ENCODE measurements at regions not wholly inside any gene's neighbourhood (a gene's known extent, or its start where the extent isn't known, plus 50 kb on each side); places are given as distances from the start of the nearest gene placed in this dataset.

GRCh38 chr6:55034752-55035151 is 139.6 kb upstream of the HCRTR2 start:
- H2AFZ ChIP-seq (ENCODE audit: low read length), result no peak overlapping the region
- H3F3A ChIP-seq (ENCODE audit: low read depth), result no peaks in the 10 kb centered on the region
- H3K9me3 ChIP-seq (ENCODE audit: insufficient read depth, low read depth, low read length), result no peaks in the 10 kb centered on the region
- H3K79me2 ChIP-seq (ENCODE audit: insufficient read depth, low read length), result no peaks in the 10 kb centered on the region
- H3K9ac ChIP-seq (ENCODE audit: low read depth, low read length, poor library complexity, severe bottlenecking), result no peak overlapping the region
- no peak overlapping the region for H3K4me3 ChIP-seq (ENCODE audit: low read length, poor library complexity, severe bottlenecking)
- H3K9me2 ChIP-seq (replicated peaks; ENCODE audit: low read depth, low read length), result no peaks in the 10 kb centered on the region
- TF ChIP-seq EZH2phosphoT487 (IDR thresholded peaks at IDR 0.05; ENCODE audit: borderline replicate concordance), result no peak
- TF ChIP-seq CTCF (conservative IDR thresholded peaks at IDR 0.05; ENCODE audit: low read length), result no peak
- H3K36me3 ChIP-seq (ENCODE audit: insufficient read depth, low read length), result no peaks in the 10 kb centered on the region
- no peak overlapping the region for H3K4me2 ChIP-seq (ENCODE audit: low read depth, low read length, poor library complexity, severe bottlenecking)
- no peaks in the 10 kb centered on the region for H4K20me1 ChIP-seq (ENCODE audit: insufficient read depth, low read length, poor library complexity, severe bottlenecking)
- H3K4me1 ChIP-seq (ENCODE audit: insufficient read depth, low read length, poor library complexity, severe bottlenecking), result no peaks in the 10 kb centered on the region
- H3K27me3 ChIP-seq (ENCODE audit: insufficient read depth, low read length, poor library complexity, severe bottlenecking), result no peaks in the 10 kb centered on the region

GRCh38 chr6:55040102-55040848 is 134.0 kb upstream of the HCRTR2 start:
- Histone ChIP-seq H3K9me2 (replicated peaks; ENCODE audit: low read depth, low read length) (no peaks in the 10 kb centered on the region), H3K4me2 (ENCODE audit: low read depth, low read length, poor library complexity, severe bottlenecking) (no peak overlapping the region), H3K4me3 (ENCODE audit: low read length, poor library complexity, severe bottlenecking) (no peak overlapping the region), H4K20me1 (ENCODE audit: insufficient read depth, low read length, poor library complexity, severe bottlenecking) (no peaks in the 10 kb centered on the region), H3K27me3 (ENCODE audit: insufficient read depth, low read length, poor library complexity, severe bottlenecking) (no peaks in the 10 kb centered on the region), H3F3A (ENCODE audit: low read depth) (no peaks in the 10 kb centered on the region), H3K9me3 (ENCODE audit: insufficient read depth, low read depth, low read length) (no peaks in the 10 kb centered on the region), H3K9ac (ENCODE audit: low read depth, low read length, poor library complexity, severe bottlenecking) (no peak overlapping the region), H2AFZ (ENCODE audit: low read length) (no peak overlapping the region), H3K36me3 (ENCODE audit: insufficient read depth, low read length) (no peaks in the 10 kb centered on the region), H3K79me2 (ENCODE audit: insufficient read depth, low read length) (no peaks in the 10 kb centered on the region), H3K4me1 (ENCODE audit: insufficient read depth, low read length, poor library complexity, severe bottlenecking) (no peaks in the 10 kb centered on the region)
- TF ChIP-seq EZH2phosphoT487 (IDR thresholded peaks at IDR 0.05; ENCODE audit: borderline replicate concordance) (no peak), CTCF (conservative IDR thresholded peaks at IDR 0.05; ENCODE audit: low read length) (no peak)

GRCh38 chr6:55046869-55047422 is 127.4 kb upstream of the HCRTR2 start:
- no peak overlapping the region for H3K9ac ChIP-seq (ENCODE audit: low read depth, low read length, poor library complexity, severe bottlenecking)
- H3K27me3 ChIP-seq (ENCODE audit: insufficient read depth, low read length, poor library complexity, severe bottlenecking), result no peaks in the 10 kb centered on the region
- H3K9me3 ChIP-seq (ENCODE audit: insufficient read depth, low read depth, low read length), result no peaks in the 10 kb centered on the region
- no peak overlapping the region for H3K4me2 ChIP-seq (ENCODE audit: low read depth, low read length, poor library complexity, severe bottlenecking)
- H4K20me1 ChIP-seq (ENCODE audit: insufficient read depth, low read length, poor library complexity, severe bottlenecking), result no peaks in the 10 kb centered on the region
- no peaks in the 10 kb centered on the region for H3F3A ChIP-seq (ENCODE audit: low read depth)
- no peak for TF ChIP-seq CTCF (conservative IDR thresholded peaks at IDR 0.05; ENCODE audit: low read length)
- TF ChIP-seq EZH2phosphoT487 (IDR thresholded peaks at IDR 0.05; ENCODE audit: borderline replicate concordance), result no peak
- H3K4me1 ChIP-seq (ENCODE audit: insufficient read depth, low read length, poor library complexity, severe bottlenecking), result no peaks in the 10 kb centered on the region
- H3K9me2 ChIP-seq (replicated peaks; ENCODE audit: low read depth, low read length), result no peaks in the 10 kb centered on the region
- H3K4me3 ChIP-seq (ENCODE audit: low read length, poor library complexity, severe bottlenecking), result no peak overlapping the region
- no peaks in the 10 kb centered on the region for H3K36me3 ChIP-seq (ENCODE audit: insufficient read depth, low read length)
- no peak overlapping the region for H2AFZ ChIP-seq (ENCODE audit: low read length)
- no peaks in the 10 kb centered on the region for H3K79me2 ChIP-seq (ENCODE audit: insufficient read depth, low read length)

Data from Loucy (cell line).